Spleen (tissue), 11 donors: ENCODE measurements at regions not wholly inside any gene's neighbourhood (a gene's known extent, or its start where the extent isn't known, plus 50 kb on each side); places are given as distances from the start of the nearest gene placed in this dataset.

Experiments used
- DNase-seq: peaks from one replicate; pipeline ENCODE4 v3.0.0-alpha.2; 2020
- H3K27ac ChIP-seq, 8 donors: fragments of 200-600 bp; sonication (generic) in 7 of 8; 1 replicate in 4 of 8; 2 replicates in 4 of 8; pipeline versions ENCODE4 v1.5.0 to v1.8.0; 2016 to 2021; ENCODE audit warnings: inconsistent platforms in 4 of 8, mild to moderate bottlenecking in 4 of 8, moderate library complexity in 1 of 8
- H3K27me3 ChIP-seq, 7 donors: fragments of 200-600 bp; sonication (generic) in 6 of 7; replicated peaks in 1 of 7; 1 replicate in 4 of 7; 2 replicates in 3 of 7; pipeline versions ENCODE4 v1.5.0 to v1.8.0; 2016 to 2021; ENCODE audit warnings: inconsistent platforms in 3 of 7, mild to moderate bottlenecking in 1 of 7
- H3K36me3 ChIP-seq, 6 donors: fragments of 200-600 bp; sonication (generic) in 5 of 6; 1 replicate in 4 of 6; 2 replicates in 2 of 6; pipeline versions ENCODE4 v1.5.0 to v1.8.0; 2016 to 2021; ENCODE audit warnings: inconsistent platforms in 2 of 6
- H3K4me1 ChIP-seq, 6 donors: fragments of 200-600 bp; sonication (generic) in 5 of 6; 1 replicate in 3 of 6; 2 replicates in 3 of 6; pipeline versions ENCODE4 v1.5.0 to v1.8.0; 2016 to 2021; ENCODE audit warnings: inconsistent platforms in 3 of 6
- H3K4me3 ChIP-seq, 8 donors: fragments of 200-600 bp; sonication (generic) in 7 of 8; 1 replicate in 4 of 8; 2 replicates in 4 of 8; pipeline versions ENCODE4 v1.5.0 to v1.8.0; 2016 to 2021; ENCODE audit warnings: inconsistent platforms in 4 of 8, mild to moderate bottlenecking in 4 of 8, moderate library complexity in 2 of 8
- H3K9me3 ChIP-seq, 8 donors: fragments of 200-600 bp; sonication (generic) in 7 of 8; 1 replicate in 4 of 8; 2 replicates in 4 of 8; pipeline versions ENCODE4 v1.5.0 to v1.8.0; 2016 to 2021; ENCODE audit warnings: inconsistent platforms in 4 of 8
- CTCF ChIP-seq, 11 experiments: fragments of 200-600 bp in 7 of 11; fragments of 450-650 bp in 4 of 11; sonication (generic) in 4 of 11; IDR thresholded peaks in 8 of 11; conservative IDR thresholded peaks in 3 of 11; 1 replicate in 7 of 11; 2 replicates in 4 of 11; pipeline versions ENCODE4 v1.4.0 to v1.8.0; 2016 to 2021; ENCODE audit warnings: antibody characterized with exemption in 11 of 11, inconsistent platforms in 4 of 11, mild to moderate bottlenecking in 1 of 11
- POLR2A ChIP-seq, 3 donors: fragments of 450-650 bp; IDR thresholded peaks; one replicate each; pipeline ENCODE4 v1.5.1; 2017; ENCODE audit warnings: antibody characterized with exemption in 3 of 3, mild to moderate bottlenecking in 1 of 3
- POLR2AphosphoS5 ChIP-seq, 3 donors: sonication (generic); formaldehyde crosslinking; IDR thresholded peaks; one replicate each; pipeline ENCODE4 v1.5.1; 2017; ENCODE audit warnings: antibody characterized with exemption in 3 of 3
- WGBS, 5 donors: extraction: QIAGEN DNeasy Blood & Tissue Kit in 3 of 5; methylation state at CpG; one replicate each; pipeline versions ENCODE4 v1.1.5 to v1.1.7; 2013 to 2018; 5-methylcytosine and 5-hydroxymethylcytosine counted together
- intact Hi-C: fragments of 100-400 bp; cut with DNase I; formaldehyde crosslinking; loops from one replicate; pipeline ENCODE4 v1.15.0; 2023; ENCODE audit warnings: low total_unique reads
- donor health status: healthy with polysubstance abuse.
- donor health status: DM: no; HTN: no; CAD: no; lungs with moderate emphysema.
- donor health status: DM: no; HTN: no; CAD: no.
- donor health status: Bipolar disorder and iron deficiency.
- donor health status: healthy.
- donor health status: DM: no; HTN: no; CAD: no.
- donor health status: DM: yes; HTN: yes; CAD: no.

- peaks cover 0 to 7% (median 0%) of the 10 kb centered on the region in 6 donors for H3K4me1 ChIP-seq
- WGBS, 5 donors = 67 to 81% (median 72%) methylated on average over 3 of the region's 3 CpGs
- no peaks in the 10 kb centered on the region for H3K36me3 ChIP-seq
- H3K27ac ChIP-seq = no peak overlapping the region
- TF ChIP-seq POLR2A (IDR thresholded peaks at IDR 0.05) (no peak), POLR2AphosphoS5 (IDR thresholded peaks at IDR 0.05) (no peak), CTCF (IDR thresholded peaks at IDR 0.05 in 8 of 11, conservative IDR thresholded peaks at IDR 0.05 in 3 of 11) (no peak)
- intact Hi-C loops = no loop called here
- H3K9me3 ChIP-seq = peaks cover 0 to 4% (median 0%) of the 10 kb centered on the region in 8 donors
- H3K4me3 ChIP-seq = no peak overlapping the region
- DNase-seq = no peak
- H3K27me3 ChIP-seq = no peaks in the 10 kb centered on the region
Observed at GRCh38 chr10:63901228-63901627, 380.0 kb downstream of the REEP3 start.

- no peak overlapping the region for H3K27ac ChIP-seq
- H3K36me3 ChIP-seq = no peaks in the 10 kb centered on the region
- no peak for TF ChIP-seq POLR2AphosphoS5 (IDR thresholded peaks at IDR 0.05)
- TF ChIP-seq CTCF (IDR thresholded peaks at IDR 0.05 in 8 of 11, conservative IDR thresholded peaks at IDR 0.05 in 3 of 11) = no peak
- no peak for TF ChIP-seq POLR2A (IDR thresholded peaks at IDR 0.05)
- no peak overlapping the region for H3K4me3 ChIP-seq
- no peaks in the 10 kb centered on the region for H3K27me3 ChIP-seq
- intact Hi-C loops = no loop called here
- WGBS, 5 donors = 58 to 79% (median 73%) methylated on average over 6 of the region's 6 CpGs
- peaks cover 0 to 4% (median 0%) of the 10 kb centered on the region in 8 donors for H3K9me3 ChIP-seq
- peaks cover 0 to 7% (median 0%) of the 10 kb centered on the region in 6 donors for H3K4me1 ChIP-seq
- no peak for DNase-seq
Observed at GRCh38 chr10:63901881-63902280, 380.7 kb downstream of the REEP3 start.

- no peak for DNase-seq
- Histone ChIP-seq H3K27me3 (no peaks in the 10 kb centered on the region), H3K4me1 (no peaks in the 10 kb centered on the region), H3K27ac (no peak overlapping the region), H3K9me3 (no peaks in the 10 kb centered on the region), H3K36me3 (no peaks in the 10 kb centered on the region), H3K4me3 (no peak overlapping the region)
- WGBS, 5 donors = 40 to 62% (median 54%) methylated on average over 4 of the region's 4 CpGs
- no peak for TF ChIP-seq POLR2A (IDR thresholded peaks at IDR 0.05)
- TF ChIP-seq POLR2AphosphoS5 (IDR thresholded peaks at IDR 0.05) = no peak
- no peak for TF ChIP-seq CTCF (IDR thresholded peaks at IDR 0.05 in 8 of 11, conservative IDR thresholded peaks at IDR 0.05 in 3 of 11)
- intact Hi-C loops = no loop called here
Observed at GRCh38 chr10:63910806-63911205, 389.6 kb downstream of the REEP3 start.

GRCh38 chr10:63915240-63915639 is 394.0 kb downstream of the REEP3 start:
- peaks cover 0 to 5% (median 0%) of the 10 kb centered on the region in 7 donors for H3K27me3 ChIP-seq
- TF ChIP-seq POLR2AphosphoS5 (IDR thresholded peaks at IDR 0.05) (no peak), CTCF (IDR thresholded peaks at IDR 0.05 in 8 of 11, conservative IDR thresholded peaks at IDR 0.05 in 3 of 11) (no peak), POLR2A (IDR thresholded peaks at IDR 0.05) (no peak)
- WGBS, 5 donors = 89 to 98% (median 96%) methylated on average over 2 of the region's 2 CpGs
- H3K36me3 ChIP-seq = no peaks in the 10 kb centered on the region
- intact Hi-C loops = no loop called here
- no peaks in the 10 kb centered on the region for H3K4me1 ChIP-seq
- no peak for DNase-seq
- H3K9me3 ChIP-seq = no peaks in the 10 kb centered on the region
- no peak overlapping the region for H3K27ac ChIP-seq
- no peak overlapping the region for H3K4me3 ChIP-seq
